HS-27A (cell line): ENCODE measurements at regions not wholly inside any gene's neighbourhood (a gene's known extent, or its start where the extent isn't known, plus 50 kb on each side); places are given as distances from the start of the nearest gene placed in this dataset.
A peak's percentile ranks its signal among the peaks of the same experiment; 100 is the strongest.
"Not testable (repeated sequence)": the region's sequence is repeated elsewhere in the genome, so short reads cannot be mapped to it uniquely, and the experiment has no call there.

Experiments
- DNase-seq: peaks from one replicate; pipeline ENCODE4 v3.0.0-alpha.2; 2012; ENCODE audit warnings: low read depth, missing footprints

DNA sequence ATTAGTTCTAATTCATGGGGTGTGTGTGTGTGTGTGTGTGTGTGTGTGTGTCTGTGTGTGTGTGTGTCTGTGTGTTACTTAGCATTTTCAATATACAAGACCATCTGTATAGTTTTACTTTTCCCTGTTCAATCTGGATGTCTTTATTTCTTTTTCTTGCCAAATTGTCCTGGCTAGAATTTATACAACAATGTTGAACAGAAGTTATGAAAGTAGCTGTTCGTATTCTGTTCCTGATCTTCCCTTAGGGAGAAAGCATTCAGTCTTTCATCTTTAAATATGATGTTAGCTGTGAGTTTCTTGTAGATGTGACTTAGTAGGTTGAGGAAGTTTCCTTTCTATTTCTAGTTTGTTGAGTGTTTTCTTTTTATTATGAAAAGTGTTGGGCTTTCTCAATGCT lies 101.0 kb upstream of the ADRA1D start:
- DNase-seq, result no peak

DNA sequence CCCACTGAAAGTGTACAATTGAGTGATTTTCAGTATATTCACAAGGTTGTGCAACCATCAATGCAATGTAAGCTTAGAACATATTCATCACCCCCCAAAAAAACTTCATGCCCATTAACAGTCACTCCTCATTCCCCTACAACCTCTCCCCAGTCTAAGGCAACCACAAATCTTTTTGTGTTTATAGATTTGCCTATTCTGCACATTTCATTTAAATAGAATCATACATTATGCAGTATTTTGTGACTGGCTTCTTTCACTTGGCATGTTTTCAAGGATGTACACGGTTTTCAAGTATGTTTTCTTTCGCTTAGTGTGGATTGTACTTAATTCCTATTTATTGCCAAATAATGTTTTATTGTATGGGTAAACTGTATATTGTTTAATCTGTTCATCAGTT lies 95.6 kb upstream of the ADRA1D start:
- no peak for DNase-seq

DNA sequence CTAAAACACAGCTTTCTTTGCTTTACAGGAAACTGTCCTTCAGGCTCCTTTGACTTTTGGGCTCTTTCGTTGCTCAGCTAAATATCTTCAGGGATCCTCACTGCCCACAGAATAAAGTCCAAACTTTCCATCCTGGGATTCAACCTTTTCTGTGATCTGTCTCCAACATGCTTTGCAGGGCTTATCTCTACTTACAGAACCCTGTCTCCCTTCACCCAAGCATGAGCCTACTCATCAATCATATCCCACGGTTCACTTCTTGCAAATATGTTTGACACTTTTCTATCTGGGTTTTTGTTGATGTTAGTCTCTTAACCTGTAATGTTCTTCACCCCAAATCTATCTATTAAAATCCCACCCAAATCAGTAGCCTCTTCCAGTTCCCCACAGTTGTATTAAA lies 93.5 kb upstream of the ADRA1D start:
- DNase-seq, result no peak

DNA sequence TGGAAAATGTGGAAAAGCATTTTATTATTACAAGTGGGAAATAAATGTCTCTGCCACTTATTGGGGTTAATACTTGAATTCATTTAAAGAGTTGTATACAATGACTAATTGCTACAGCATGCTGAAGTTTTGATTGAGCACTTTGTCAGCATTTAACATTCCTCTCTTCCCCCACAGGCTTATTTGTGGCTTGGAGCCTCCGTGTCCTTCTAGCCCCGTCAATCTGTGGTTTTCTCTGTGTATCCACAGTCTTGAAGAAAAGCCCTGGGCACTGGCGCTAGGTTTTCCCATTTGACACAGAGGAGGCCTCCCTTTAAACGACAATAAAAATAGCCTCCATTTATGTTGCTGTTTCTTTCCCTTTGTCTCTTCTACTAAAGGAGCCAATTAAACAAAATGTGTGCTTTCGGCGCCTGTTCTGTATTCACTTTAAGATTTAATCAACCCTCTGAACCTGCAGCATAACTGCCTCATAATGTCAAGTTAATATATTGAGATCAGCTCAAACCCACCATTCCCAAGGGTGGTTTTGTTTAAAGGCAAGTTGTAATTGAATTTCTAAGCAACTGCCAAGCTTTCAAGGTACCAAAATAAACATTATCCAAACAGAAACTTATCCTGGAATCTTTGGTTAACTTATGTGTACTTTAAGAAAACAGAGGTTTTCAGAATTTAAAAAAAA lies 92.9 kb upstream of the ADRA1D start:
- DNase-seq, result peak; percentile 17

DNA sequence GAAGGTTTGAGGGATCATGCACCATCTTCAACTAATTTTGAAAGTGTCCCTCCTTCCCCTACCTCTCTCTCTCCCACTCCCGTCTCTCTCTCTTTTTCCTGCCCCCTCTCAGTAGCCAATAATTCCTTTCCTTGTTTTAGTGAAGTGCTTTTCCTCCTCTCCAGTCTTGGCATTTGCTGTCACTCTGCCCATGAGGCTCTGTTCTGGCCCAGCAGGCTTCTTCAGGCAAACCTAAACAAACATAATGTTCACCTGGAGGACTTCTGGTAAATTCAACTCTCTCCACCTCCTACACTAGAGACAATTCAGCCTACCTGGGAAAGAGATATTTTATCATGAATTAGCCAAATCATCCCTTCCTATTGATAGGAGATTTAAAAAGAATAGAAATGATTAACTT lies 86.6 kb upstream of the ADRA1D start:
- DNase-seq, result no peak

DNA sequence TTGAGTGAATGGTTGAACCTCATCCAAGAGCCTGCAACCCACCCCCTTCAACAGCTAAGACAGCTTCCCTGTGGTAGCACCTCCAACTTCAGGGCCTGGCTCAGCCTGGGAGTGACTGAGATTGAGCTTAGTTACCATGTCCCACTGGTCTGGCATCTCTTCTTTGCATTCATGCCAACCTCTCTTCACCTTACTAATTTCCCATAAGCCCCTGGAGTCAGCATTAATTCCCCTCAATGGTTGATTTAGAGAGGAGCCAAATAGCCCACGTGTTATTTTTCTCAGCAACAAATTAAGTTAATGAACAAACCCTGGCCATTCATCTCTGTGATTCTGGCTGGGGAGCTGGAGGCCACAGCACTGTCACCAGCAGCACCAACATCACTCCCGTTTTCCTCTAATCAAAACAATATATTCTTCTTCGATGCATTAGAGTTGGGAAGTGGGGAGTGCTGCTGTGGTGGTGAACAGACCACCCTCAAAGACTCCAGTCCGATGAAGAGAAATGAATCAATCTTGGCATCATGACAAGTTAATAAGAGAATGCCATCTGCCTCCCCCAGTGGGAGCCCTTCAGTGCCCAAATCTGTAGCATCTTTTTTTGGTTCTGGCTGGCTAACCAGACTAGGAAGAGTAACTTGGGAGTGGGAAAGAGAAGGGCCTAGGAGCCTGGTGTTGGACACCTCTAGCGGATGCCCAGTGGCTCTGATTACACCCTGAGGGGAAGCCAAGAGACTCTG lies 83.2 kb upstream of the ADRA1D start:
- no peak for DNase-seq

DNA sequence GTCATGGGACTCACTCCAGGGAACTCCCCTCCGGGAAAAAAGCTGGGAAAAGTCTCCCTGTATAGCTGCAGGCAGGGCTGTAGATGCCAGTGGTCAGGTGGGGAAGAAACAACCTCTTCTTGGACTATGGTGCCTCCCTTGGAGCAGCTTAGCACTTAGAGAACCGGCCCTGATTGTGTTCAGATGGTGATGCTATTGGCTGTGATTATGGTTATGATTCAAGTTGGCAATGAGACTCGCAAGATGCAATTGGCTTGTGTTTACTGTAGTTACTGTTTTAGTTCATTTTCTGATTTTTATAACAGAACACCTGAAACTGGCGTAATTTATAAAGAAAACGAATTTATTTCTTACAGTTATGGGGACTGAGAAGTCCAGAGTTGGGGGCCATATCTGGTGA lies 80.9 kb upstream of the ADRA1D start:
- DNase-seq, result no peak

DNA sequence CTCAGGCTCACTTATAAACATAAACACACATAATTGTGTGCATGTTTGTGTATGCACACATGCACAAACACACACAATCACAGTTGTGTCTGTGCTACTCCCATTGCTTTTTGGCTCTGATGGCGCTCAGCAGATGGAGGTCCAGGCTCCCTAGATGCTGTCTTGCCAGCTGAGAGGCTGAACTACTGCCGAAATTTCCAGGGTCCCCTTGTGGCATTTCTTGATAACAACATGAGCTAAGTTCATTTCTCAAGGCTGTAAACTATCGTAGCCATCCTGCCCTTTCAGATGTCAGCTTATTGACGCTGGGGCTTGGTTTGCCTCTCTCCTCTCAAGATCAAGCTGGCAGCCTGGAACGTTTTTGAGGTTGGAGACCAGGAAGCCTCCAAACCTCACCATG lies 80.1 kb upstream of the ADRA1D start:
- DNase-seq, result no peak

DNA sequence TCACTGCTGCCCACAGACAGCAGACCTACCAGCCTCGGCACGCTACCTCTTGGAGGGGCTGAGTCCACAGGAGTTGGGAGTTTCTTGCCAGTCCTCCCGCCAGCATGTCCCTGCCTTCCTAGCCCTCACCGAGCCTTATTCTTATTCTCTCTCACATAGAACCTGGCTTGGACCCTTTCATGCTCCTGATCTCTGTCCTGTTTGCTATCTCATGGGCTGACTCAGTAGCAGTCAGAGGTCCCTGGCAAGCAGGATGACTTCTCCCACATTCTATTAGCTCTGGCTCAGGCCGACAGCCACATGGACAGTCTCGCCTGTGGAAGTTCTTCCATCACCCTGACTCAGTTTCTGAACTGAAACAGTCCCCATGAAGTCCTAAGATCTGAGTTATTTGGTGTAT lies 79.5 kb upstream of the ADRA1D start:
- DNase-seq, result no peak

DNA sequence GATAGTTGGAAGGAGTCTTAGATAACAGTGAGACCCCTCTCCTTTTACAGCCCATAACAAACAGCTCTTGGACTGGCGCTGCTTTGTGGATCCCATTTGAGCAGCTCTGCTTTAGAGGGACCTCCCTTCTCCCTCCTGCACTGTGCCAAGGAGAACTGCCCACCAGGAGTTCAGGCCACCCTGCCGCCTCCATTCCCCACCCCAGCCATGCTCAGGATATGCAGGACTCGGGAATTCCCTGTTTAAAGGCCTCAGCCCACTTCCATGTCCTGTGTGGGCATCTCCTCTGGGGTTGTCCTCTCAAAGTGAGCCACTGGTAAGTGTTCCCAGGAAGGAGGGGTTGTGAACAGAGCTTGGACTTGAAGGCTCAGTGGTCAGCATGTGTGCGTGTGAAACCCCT lies 78.9 kb upstream of the ADRA1D start:
- DNase-seq, result no peak

DNA sequence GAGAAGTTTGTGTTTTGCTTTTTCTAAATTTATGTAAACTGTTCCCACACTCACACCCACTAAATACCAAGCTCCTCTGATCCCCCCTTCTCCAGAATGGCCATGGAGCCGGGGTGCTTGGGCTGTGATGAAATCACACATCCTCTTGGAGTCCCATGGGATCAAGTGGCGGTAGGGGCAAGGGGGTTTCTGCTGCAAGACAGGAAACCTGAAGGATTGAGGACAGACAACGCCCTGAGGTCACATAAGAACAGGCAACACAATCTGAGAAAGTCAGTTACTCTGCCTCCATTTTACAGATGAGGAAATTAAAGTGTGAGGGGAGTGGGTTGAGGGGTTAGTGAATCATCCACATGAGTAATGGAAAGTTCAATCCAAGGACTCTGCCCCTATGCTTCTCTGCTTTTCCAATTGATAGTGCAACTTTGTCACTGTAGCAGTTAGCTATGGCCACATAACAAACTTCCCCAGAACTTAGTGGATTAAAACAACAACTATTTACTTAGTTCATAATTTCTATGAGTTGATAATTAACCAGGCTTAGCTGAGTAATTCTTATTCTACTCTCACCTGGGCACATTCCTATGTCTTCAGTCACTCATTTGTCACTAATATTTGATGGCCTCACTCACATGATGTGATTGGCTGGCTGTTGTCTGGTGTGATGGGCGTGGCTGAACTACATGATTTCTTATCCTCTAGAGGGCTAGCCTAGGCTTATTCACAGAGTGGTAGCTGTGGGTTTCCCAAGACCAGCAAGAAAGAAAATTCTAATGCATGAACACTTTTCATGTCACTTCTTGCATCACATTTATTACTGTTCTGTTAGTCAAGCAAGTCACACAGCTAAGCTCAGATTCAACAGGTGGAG lies 77.3 kb upstream of the ADRA1D start:
- DNase-seq, result no peak

DNA sequence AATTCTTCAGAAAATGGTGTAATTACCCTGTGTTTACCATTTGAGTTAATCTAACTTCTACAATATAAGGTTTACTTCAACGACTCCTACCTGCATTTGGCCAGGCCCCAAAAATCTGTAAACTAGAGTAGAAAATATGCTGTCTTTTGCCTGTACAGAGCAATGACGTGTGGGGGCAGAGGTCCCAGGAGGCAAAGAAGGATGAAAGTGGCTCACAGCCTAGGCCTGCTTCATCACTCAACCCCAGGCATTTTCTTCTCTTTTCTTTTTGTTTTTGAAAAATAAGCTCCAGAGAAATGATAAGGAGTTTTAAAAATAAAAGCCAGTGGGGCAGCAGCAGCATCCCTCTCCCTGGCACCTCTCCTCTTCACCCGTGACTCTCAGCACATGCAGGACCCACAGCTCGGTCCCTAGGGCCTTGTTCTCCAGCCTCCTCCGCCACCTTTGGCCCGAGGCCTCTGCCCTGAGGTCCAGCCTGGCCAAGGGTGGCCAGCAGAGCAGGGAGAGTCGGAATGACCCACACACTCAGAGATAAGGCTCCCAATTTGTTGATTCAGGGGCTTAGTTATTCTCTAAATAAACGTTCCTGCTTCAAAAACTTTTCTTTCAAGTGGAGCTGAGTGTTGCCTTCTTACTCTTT lies 76.6 kb upstream of the ADRA1D start:
- DNase-seq, result no peak

DNA sequence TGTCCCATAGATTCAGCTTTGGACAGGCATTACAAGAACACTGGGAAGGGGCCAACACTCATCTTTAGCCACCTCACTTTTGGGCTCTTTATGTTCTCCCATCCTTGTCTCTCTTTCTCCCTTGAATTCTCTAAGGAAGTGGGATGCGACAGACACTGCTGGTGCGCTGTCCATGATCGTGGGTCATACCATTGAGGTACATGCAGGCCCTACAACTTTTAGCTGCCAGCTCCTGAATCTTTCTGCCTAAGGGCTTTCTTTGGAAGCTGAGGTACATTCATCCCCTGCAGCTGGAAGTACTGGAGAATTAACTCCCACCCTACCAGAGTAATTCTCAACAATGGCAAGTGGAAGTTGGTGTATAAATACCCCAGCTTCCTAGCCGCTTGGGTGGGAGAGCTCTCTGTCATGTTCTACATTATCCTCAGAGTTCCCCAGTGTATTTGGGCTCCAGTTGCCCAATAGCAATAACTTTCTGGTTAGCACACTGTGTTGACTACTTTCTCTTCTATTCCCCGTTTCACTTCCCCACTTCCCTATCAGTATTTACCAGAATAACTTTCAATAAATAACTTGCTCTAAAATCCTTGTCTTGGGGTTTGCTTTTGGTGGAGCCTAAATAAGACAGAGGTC lies 75.6 kb upstream of the ADRA1D start:
- no peak for DNase-seq

DNA sequence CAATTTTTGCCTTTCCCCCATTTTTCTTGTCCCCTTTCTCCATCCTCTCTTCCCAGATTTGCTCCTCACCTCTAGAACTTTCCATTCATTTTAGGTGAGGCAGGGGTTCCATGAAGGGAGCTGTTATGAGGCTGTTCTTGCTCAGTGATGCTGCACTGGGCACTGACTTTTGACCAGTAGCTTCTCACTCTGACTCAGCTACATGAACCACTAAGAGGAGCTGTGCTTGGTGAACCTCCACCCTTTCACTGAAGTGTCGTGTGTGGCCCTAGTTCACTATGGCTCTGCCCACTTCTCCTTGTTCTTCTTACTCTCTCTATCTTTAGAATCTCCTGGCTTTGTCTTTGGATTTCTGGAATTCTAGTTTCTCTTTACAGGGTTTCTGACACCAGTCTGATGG lies 73.4 kb upstream of the ADRA1D start:
- DNase-seq, result no peak

DNA sequence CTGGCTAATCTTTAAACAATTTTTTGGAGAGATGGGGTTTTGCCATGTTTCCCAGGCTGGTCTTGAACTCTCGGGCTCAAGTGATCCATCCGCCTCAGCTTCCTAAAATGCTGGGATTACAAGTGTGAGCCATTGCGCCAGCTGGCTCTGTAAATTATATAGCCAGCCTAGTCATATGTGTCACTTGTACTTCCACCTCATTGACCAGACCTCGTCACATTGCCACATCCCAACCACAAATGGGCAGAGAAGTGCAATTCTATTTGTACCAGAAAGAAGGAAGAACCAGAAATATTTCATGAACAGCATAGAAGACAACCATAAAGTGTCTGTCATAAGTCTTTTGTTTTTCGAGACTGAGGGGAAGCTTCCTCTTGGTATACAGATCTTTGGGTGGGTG lies 71.2 kb upstream of the ADRA1D start:
- no peak for DNase-seq

DNA sequence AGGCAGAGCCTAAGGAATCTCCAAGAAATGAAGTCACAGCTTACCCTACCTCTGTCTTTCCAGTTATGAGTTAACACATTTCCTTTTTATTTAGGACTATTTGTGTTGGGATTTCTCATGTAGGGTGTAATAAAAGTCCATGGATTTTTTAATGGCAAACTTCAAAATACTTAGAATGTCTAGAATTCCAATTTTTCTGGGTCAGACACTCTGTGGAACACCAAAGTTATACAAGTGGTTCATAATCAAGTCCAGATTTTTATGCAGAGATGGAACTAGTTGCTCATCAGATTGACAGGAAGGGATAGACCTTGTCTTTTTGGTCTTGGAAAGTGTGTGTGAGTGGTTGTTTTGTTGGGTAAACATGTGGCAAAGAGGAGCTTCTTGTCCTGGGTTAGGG lies 69.8 kb upstream of the ADRA1D start:
- no peak for DNase-seq

DNA sequence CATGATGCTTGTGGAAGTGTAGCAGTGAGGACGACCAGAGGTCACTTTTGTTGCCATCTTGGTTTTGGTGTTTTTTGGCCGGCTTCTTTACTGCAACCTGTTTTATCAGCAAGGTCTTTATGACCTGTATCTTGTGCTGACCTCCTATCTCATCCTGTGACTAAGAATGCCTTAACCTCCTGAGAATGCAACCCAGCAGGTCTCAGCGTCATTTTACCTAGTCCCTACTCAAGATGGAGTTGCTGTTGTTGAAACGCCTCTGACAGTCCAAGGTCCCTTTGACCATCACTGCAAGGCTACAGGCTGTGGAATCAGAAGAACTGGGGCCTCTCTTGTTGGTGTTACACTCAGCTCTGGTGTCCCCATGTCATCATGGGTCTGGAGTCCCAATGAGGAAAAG lies 61.5 kb upstream of the ADRA1D start:
- DNase-seq, result not testable (repeated sequence)

DNA sequence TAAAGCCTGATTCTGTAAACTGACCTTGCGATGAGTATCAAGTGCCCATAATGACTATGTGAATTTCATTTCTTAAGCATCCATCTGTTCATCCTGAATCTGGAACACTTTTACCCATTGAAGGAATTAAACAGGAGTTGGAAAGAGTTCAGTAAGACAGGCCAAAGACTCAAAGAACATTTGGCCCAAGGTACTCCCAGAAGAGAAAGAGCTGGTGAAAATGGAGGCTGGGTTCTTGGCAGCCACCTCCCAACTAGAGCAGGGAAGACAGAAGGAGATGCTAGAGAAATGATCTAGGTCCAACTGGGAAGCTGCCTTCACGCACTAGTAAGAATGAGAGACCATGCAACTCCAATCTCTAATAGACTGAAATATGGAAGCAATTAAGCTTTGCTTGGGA lies 57.1 kb upstream of the ADRA1D start:
- DNase-seq, result no peak

DNA sequence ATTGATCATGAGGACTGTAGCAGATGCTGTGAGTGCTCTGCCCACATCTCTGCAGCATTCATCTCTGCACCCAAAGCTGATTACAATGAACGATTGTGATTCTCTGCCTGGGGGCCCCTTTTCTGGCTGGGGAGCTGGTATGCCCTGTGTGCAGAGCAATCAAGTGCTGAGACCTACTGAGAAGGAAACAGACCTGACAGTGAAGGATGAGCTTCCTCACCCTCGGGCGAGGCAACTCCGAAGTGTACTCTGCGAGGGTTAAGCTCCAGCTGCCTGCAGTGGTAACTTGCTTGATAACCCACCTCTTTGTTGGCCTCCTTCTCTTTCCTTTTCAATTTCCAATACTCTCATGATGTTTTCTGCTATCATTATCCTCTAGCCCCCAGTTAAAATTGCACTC lies 56.0 kb upstream of the ADRA1D start:
- no peak for DNase-seq

DNA sequence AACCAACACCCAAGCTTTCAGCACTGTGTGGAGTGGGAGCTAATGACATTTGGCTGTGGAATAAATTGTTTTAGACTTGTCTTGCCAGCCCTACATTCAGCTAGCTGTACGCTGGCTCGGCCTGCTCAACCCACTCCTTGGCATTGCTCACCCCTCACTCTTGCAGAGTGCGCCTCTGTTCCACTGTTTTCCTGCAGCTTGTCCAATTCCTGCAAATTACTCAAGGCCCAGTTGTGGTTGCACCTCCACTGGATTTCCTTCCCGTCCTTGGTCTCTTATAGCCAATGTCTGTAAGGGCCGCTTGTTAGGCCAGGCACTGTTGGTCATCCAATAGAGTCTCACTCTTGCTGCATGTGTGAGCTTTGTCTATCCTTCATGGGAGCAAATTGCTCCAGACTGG lies 55.5 kb upstream of the ADRA1D start:
- no peak for DNase-seq

DNA sequence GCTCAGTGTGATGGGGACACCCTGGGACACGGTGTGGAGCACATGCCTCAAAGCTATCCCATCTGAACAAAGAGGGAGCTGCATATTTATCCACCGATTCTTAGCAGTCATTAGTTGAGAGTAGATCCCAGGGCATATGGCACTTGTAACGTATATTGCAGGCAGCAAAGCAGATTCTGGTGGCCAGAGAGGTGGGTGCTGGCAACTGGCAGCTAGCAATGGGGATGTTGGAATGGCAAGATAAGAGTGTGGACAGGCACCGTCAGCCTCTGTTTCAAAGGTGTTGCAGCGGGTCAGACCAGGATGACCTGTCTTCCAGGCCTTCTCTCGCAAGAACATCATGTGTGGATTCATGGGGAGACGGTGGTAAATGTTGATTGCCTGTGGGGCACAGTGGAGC lies 54.0 kb upstream of the ADRA1D start:
- DNase-seq, result no peak

DNA sequence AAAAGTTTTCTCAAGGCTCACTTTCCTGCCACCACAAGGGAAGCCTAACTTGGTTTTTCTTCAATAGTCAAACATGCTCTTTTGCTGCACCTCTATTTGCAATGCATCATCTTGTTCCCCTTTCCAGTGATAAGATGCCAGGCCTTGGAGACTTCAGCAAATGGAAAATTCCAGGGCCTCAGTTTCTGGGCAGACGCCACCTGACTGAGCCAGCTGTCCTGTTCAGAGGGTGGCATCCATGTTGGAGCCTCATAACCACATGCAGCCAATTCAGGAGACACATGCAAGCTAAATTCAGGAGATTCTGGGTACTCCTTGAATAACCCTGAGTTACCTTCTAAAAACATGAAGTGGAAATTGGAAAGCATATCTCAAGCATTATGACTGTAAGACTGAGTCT lies 51.8 kb upstream of the ADRA1D start:
- DNase-seq, result no peak
